Activated CD4-positive, alpha-beta T cell treated with anti-CD3 and anti-CD28 coated beads, Interleukin-2, amount 50 U/mL, for 4 hours (primary cell): ENCODE measurements at regions not wholly inside any gene's neighbourhood (a gene's known extent, or its start where the extent isn't known, plus 50 kb on each side); places are given as distances from the start of the nearest gene placed in this dataset.
"Not testable (repeated sequence)": the region's sequence is repeated elsewhere in the genome, so short reads cannot be mapped to it uniquely, and the experiment has no call there.

ENCODE experiments used
- DNase-seq, 2 experiments: peaks; one replicate each; pipeline ENCODE4 v3.0.0-alpha.2; 2020

DNA sequence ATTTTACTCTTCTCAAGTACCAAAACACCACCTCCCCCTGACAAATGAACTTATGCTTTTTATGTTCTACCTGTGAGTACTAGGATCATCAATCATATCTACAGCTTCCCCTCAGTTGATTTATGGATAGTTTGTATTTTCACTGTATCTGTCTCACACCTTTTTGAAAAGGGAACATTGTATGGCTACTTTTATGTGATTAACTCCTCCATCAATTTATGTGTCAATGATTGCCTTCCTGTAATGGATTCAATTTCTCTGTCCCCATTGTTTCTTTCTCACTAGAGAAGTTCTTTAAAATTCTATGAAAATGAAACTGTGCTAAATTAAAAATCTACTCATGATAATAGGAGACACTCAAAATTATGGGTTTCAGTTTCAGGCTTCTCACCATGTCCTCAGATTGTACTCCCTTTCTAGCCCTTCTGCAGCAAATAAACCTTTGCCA is 935.0 kb downstream of the TRIB2 start:
- DNase-seq, result no peak

GRCh38 chr2:13652531-13653313 is 936.0 kb downstream of the TRIB2 start:
- no peak for DNase-seq

- DNase-seq, result no peak
These were observed 937.7 kb downstream of the TRIB2 start for GRCh38 chr2:13654416-13654815.

GRCh38 chr2:13660231-13660630 is 943.5 kb downstream of the TRIB2 start:
- no peak for DNase-seq

DNA sequence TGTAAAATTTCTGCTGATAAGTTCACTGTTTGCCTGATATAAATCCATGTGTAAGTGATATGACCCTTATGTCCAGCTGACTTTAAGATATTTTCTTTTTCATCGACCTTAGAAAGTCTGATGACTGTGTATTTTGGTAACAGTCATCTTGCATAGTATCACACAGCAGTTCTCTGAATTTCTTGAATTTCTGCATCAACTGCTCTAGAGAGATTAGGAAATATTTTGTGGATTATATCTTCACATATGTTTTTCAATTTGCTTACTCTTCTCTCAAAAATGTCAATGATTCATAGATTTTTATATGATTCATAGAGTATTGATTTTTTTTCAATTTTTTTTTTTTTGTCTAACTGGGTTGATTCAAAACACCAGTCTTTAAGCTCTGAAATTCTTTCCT is 945.3 kb downstream of the TRIB2 start:
- no peak for DNase-seq

DNA sequence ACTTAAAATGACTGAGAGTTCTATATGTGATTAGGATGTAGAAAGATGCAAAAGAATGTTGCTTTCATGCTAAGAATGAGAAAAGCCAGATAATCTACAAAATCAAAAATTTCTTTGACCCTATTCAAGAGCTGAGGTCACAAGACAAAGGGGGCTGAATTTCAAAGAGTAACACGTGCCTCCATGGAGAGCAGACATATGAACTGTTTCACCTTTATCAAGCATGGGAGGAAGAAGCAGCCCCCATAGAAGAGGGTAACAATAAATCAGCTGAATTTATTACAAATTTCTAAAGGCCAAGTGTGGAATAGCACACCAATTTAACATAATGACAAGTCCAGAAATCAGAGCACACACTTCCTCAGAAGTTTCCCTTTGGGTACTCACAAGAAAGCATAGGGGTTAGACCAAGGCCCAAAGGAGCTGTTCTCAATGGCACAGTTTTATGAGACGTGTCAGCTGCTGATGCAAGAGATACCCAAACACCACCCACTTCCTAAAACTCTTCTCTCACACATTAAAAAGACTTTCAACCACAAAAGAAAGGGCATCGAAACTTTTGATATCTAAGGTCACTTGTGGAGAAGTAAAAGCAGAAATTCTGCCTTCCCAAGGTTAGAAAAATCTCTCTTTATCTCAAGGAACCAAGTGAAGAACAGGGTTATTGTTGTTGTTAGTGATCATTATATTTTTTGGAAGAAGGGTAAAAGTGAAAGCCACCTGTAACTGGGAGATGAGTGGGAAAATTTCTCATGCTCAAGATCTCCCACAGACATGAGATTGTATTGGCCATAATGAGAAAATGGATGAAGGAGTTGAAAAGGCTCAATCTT is 950.1 kb downstream of the TRIB2 start:
- DNase-seq, result no peak

DNA sequence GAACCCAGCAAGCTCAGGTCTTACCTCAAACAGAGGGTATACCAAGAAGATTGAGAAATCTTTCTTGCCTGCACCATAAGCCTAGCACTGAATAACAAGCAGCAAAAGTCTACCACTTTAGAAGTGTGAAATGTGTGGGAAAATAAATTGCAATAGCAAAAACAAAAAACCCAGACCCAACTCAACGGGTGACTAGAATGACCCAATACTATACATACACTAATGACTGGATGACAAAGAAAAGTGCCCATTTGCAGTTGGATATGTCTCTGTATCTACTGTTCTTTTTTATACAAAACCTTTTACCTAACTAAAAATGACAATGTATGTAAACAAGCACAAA is 950.6 kb downstream of the TRIB2 start:
- DNase-seq, result no peak

DNA sequence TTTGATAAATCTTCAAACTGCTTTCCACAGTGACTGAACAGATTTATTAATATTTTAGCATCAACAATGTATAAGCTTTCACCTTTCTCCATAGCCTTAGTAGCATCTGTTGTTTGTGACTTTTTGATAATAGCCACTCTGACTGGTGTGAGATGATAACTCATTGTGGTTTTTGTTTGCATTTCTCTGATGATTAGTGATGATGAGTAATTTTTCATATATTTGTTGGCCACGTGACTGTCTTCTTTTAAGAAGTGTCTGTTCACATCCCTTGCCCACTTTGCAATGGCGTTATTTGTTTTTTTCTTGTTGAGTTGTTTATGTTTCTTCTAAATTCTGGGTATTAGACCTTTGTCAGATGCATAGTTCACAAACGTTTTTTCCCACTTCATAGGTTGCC is 952.9 kb downstream of the TRIB2 start:
- DNase-seq, result no peak

DNA sequence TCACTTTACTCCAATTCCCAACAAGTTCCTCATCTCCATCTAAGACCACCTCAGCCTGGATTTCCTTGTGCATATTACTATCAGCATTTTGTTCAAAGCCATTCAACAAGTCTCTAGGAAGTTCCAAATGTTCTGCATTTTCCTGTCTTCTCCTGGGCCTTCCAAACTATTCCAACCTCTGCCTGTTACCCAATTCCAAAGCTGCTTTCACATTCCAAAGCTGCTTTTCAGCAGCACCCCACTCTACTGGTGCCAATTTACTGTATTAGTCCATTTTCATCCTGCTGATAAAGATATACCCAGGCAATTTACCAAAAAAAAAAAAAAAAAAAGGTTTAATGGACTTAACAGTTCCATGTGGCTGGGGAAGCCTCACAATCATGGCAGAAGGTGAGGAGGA is 957.1 kb downstream of the TRIB2 start:
- not testable (repeated sequence) for DNase-seq

DNA sequence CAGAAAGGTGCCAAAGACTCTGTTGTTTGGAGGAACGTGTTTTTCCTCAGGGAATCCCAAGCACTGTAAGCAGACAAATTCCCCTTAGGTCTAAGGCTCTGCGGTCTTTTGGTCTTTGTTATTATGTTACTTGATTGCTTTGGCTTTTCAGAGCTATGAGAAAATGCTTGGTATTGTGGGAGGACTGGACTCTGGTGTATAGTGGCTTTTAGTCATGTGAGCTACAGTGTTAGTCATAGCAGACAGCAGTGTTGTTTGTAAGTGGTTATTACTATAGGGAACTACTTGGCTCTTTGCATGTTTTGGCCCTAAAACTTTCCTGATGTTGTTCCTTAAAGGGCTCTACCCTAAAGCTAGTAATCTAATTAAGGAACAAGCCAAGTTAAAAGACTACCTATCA is 956.2 kb upstream of the LRATD1 start:
- no peak for DNase-seq

DNA sequence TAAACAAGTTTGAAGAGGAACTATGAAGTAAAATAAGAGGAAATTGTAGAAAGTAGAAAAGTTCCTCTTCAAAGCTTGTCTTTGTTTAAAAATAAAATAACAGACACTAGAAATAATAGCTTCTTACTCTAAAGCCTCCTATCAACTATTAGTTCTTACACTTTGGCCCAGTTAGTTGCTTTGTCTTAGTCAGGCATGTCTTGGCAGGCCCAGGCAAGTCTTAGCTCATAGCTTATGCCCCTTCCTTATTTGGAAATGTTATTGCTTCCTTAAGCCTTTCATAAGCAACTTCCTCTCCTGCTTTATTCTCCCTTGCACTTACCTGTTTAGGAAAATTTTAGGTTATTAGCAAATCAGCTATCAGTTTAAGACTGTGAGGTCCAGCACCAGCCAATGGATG is 950.6 kb upstream of the LRATD1 start:
- no peak for DNase-seq

- DNase-seq, result no peak
These were observed 949.8 kb upstream of the LRATD1 start for GRCh38 chr2:13682540-13683272.

- DNase-seq, result no peak
These were observed 946.3 kb upstream of the LRATD1 start for GRCh38 chr2:13686262-13686661.

DNA sequence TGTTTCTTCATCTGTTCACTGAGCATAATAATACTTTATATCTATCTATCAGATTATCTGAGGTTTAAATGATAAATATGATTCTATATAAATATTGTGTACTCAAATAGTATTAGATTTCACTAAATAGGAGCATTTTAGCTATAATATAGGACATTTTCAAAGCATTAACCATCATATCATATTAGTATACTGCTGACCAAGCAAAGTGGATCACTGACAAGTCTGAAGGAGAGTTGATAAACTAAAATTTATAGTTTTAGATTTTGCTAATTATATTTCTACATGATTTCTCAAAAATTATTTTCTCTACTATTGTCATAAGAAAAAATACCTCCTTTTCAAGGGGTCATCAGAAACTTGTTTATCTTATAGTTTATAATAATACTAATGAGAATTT is 937.8 kb upstream of the LRATD1 start:
- DNase-seq, result no peak

DNA sequence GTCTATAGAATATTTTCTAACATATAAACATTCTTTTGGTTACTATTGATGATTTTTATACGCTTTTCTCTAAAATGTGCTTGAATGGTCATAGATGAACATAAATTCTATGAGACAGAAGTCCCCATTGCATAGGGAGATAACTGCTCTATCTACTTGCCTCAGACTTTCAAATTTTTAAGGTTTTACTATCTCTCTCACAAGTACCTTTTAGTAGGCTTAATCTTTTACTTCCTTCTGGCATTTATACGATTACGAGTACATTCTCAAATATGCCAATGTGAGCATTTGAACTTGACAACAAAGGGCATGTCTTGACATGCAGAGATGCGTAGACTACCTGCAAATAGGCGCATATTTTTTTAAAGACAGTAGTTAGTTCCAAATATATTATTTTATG is 935.9 kb upstream of the LRATD1 start:
- DNase-seq, result no peak

DNA sequence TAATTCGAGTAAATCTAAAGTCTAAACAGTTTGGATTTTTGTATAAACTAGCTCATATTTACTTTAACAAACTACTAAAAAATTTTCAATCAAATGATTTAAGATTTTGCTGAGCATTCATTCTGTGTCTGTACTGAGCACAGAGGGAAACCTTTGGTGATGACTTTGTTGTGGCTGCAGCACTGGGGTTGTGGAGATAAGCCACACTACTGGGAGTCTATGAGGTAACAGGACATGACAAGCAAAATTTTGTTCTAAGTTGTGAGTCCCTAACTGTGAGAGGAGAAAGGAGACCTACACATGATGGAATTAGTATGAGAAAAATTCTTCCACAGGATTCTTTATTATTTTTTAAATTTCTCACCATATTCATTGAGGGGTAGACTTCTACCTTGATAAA is 933.7 kb upstream of the LRATD1 start:
- DNase-seq, result no peak

GRCh38 chr2:13699939-13700338 is 932.6 kb upstream of the LRATD1 start:
- DNase-seq, result not testable (repeated sequence)

- DNase-seq, result no peak
These were observed 921.4 kb upstream of the LRATD1 start for GRCh38 chr2:13711154-13711553.

- no peak for DNase-seq
These were observed 918.1 kb upstream of the LRATD1 start for GRCh38 chr2:13714466-13714865.

- DNase-seq, result no peak
These were observed 906.6 kb upstream of the LRATD1 start for GRCh38 chr2:13725945-13726344.

GRCh38 chr2:13745330-13745729 is 887.2 kb upstream of the LRATD1 start:
- no peak for DNase-seq

DNA sequence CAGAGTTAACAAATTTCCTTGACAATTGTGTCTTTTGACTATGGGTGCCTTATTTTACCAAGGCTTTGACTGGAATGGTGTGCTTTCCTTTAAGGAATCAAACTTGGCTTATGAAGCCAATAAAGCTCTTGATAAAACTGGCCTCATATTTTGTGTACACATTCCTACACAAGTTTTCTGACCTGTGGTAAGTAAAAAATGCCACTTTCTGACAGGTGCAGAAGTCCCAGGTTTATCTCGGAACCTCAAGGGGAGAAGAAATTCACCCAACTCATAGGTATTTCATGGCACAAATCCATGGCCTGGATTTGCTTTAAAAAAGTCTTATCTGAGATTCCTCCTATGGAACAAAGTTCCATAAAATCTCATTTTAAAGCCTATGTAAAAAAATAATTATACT is 880.6 kb upstream of the LRATD1 start:
- no peak for DNase-seq

GRCh38 chr2:13758412-13758811 is 874.1 kb upstream of the LRATD1 start:
- no peak for DNase-seq

DNA sequence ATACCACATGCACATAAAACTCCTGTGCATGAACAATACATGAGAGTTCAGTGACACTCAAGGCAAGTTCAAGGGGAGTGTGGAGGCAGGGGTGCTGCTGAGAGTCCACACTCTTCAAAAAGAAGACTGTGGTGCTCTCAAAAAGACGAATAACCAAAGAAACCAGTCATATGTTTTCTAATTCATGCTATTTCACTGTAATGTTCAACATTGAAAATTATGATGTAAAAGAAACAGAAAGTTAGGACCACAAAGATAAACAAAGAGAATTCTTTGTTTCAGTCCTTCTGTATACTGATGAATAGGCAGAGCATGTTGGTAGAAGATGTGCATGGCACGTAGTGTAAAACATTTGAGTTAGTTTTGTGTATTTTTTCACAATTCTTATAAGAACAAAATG is 864.2 kb upstream of the LRATD1 start:
- no peak for DNase-seq
